SJSA1 (cell line): ENCODE measurements at regions not wholly inside any gene's neighbourhood (a gene's known extent, or its start where the extent isn't known, plus 50 kb on each side); places are given as distances from the start of the nearest gene placed in this dataset.

Experiments
- DNase-seq, 2 experiments: peaks; one replicate each; pipeline ENCODE4 v3.0.0-alpha.2; 2015 to 2020; ENCODE audit warnings: low spot score in 2 of 2, low read depth in 1 of 2
- H3K27ac ChIP-seq: fragments of 250-450 bp; sonication (Bioruptor Pico); 2 replicates; pipeline ENCODE4 v1.5.1; 2020; ENCODE audit warnings: mild to moderate bottlenecking, moderate library complexity
- H3K27me3 ChIP-seq: fragments of 250-450 bp; sonication (Bioruptor Pico); replicated peaks from 2 replicates; pipeline ENCODE4 v1.5.1; 2020; ENCODE audit warnings: mild to moderate bottlenecking, moderate library complexity
- H3K36me3 ChIP-seq: fragments of 250-450 bp; sonication (Bioruptor Pico); 2 replicates; pipeline ENCODE4 v1.5.1; 2020; ENCODE audit warnings: mild to moderate bottlenecking
- H3K4me1 ChIP-seq: fragments of 250-450 bp; sonication (Bioruptor Pico); replicated peaks from 2 replicates; pipeline ENCODE4 v1.6.1; 2021; ENCODE audit warnings: mild to moderate bottlenecking
- H3K4me3 ChIP-seq: fragments of 250-450 bp; sonication (Bioruptor Pico); 2 replicates; pipeline ENCODE4 v1.5.1; 2020; ENCODE audit warnings: mild to moderate bottlenecking
- H3K9me3 ChIP-seq: fragments of 250-450 bp; sonication (Bioruptor Pico); replicated peaks from 2 replicates; pipeline ENCODE4 v1.5.1; 2020; ENCODE audit warnings: mild to moderate bottlenecking

- 0 out of 2 replicates have a peak, but pooled peaks cover 4% of the 10 kb centered on the region for H3K27me3 ChIP-seq
- no peak for DNase-seq
- H3K4me3 ChIP-seq, result no peak overlapping the region
Measured at GRCh38 chr5:18114151-18114757, 480.0 kb downstream of the TAF11L14 start.

GRCh38 chr5:18117968-18118367 lies 483.7 kb downstream of the TAF11L14 start:
- Histone ChIP-seq H3K4me3 (no peak overlapping the region), H3K9me3 (no peaks in the 10 kb centered on the region), H3K36me3 (no peaks in the 10 kb centered on the region), H3K27me3 (0 out of 2 replicates have a peak, but pooled peaks cover 4% of the 10 kb centered on the region), H3K27ac (no peak overlapping the region), H3K4me1 (no peaks in the 10 kb centered on the region)
- no peak for DNase-seq

More at GRCh38 chr5:18114151-18114757, 480.0 kb downstream of the TAF11L14 start:
- H3K4me1 ChIP-seq, result no peaks in the 10 kb centered on the region
- H3K36me3 ChIP-seq, result no peaks in the 10 kb centered on the region
- no peak overlapping the region for H3K27ac ChIP-seq
- H3K9me3 ChIP-seq, result no peaks in the 10 kb centered on the region

GRCh38 chr5:18119156-18119785 lies 485.0 kb downstream of the TAF11L14 start:
- Histone ChIP-seq H3K4me3 (no peak overlapping the region), H3K36me3 (no peaks in the 10 kb centered on the region), H3K9me3 (no peaks in the 10 kb centered on the region), H3K4me1 (no peaks in the 10 kb centered on the region), H3K27me3 (0 out of 2 replicates have a peak, but pooled peaks cover 4% of the 10 kb centered on the region), H3K27ac (no peak overlapping the region)
- no peak for DNase-seq

- no peak for DNase-seq
- Histone ChIP-seq H3K27ac (no peak overlapping the region), H3K4me1 (no peaks in the 10 kb centered on the region)
Measured at GRCh38 chr5:18141222-18141621, 507.0 kb downstream of the TAF11L14 start.

GRCh38 chr5:18142831-18143230 lies 508.6 kb downstream of the TAF11L14 start:
- no peak overlapping the region for H3K27ac ChIP-seq
- no peaks in the 10 kb centered on the region for H3K36me3 ChIP-seq
- no peaks in the 10 kb centered on the region for H3K4me1 ChIP-seq
- H3K27me3 ChIP-seq, result no peaks in the 10 kb centered on the region
- DNase-seq, result no peak
- no peaks in the 10 kb centered on the region for H3K9me3 ChIP-seq
- no peak overlapping the region for H3K4me3 ChIP-seq

More at GRCh38 chr5:18141222-18141621, 507.0 kb downstream of the TAF11L14 start:
- Histone ChIP-seq H3K27me3 (no peaks in the 10 kb centered on the region), H3K4me3 (no peak overlapping the region), H3K36me3 (no peaks in the 10 kb centered on the region), H3K9me3 (no peaks in the 10 kb centered on the region)

- no peak overlapping the region for H3K27ac ChIP-seq
- no peak overlapping the region for H3K4me3 ChIP-seq
- no peaks in the 10 kb centered on the region for H3K27me3 ChIP-seq
- H3K9me3 ChIP-seq, result no peaks in the 10 kb centered on the region
- DNase-seq, result no peak
- H3K36me3 ChIP-seq, result no peaks in the 10 kb centered on the region
- H3K4me1 ChIP-seq, result no peaks in the 10 kb centered on the region
Measured at GRCh38 chr5:18152671-18153070, 518.4 kb downstream of the TAF11L14 start.

- Histone ChIP-seq H3K4me1 (no peaks in the 10 kb centered on the region), H3K9me3 (no peaks in the 10 kb centered on the region), H3K27ac (no peak overlapping the region), H3K36me3 (no peaks in the 10 kb centered on the region), H3K4me3 (no peak overlapping the region), H3K27me3 (0 out of 2 replicates have a peak, but pooled peaks cover 3% of the 10 kb centered on the region)
- no peak for DNase-seq
Measured at GRCh38 chr5:18158166-18158565, 523.9 kb downstream of the TAF11L14 start.

GRCh38 chr5:18159331-18159730 lies 525.1 kb downstream of the TAF11L14 start:
- H3K4me3 ChIP-seq, result no peak overlapping the region
- H3K27ac ChIP-seq, result no peak overlapping the region
- no peak for DNase-seq
- no peaks in the 10 kb centered on the region for H3K9me3 ChIP-seq
- H3K27me3 ChIP-seq, result 0 out of 2 replicates have a peak, but pooled peaks cover 3% of the 10 kb centered on the region
- no peaks in the 10 kb centered on the region for H3K36me3 ChIP-seq
- H3K4me1 ChIP-seq, result no peaks in the 10 kb centered on the region

- Histone ChIP-seq H3K27me3 (no peaks in the 10 kb centered on the region), H3K4me3 (no peak overlapping the region), H3K27ac (no peak overlapping the region), H3K9me3 (no peaks in the 10 kb centered on the region), H3K4me1 (no peaks in the 10 kb centered on the region), H3K36me3 (no peaks in the 10 kb centered on the region)
- no peak for DNase-seq
Measured at GRCh38 chr5:18171684-18172083, 537.4 kb downstream of the TAF11L14 start.

GRCh38 chr5:18179579-18179978 lies 545.3 kb downstream of the TAF11L14 start:
- H3K27me3 ChIP-seq, result no peaks in the 10 kb centered on the region
- no peaks in the 10 kb centered on the region for H3K9me3 ChIP-seq
- no peak overlapping the region for H3K27ac ChIP-seq

GRCh38 chr5:18181575-18181974 lies 547.3 kb downstream of the TAF11L14 start:
- DNase-seq, result no peak
- H3K27me3 ChIP-seq, result no peaks in the 10 kb centered on the region
- no peaks in the 10 kb centered on the region for H3K4me1 ChIP-seq
- H3K9me3 ChIP-seq, result no peaks in the 10 kb centered on the region
- H3K36me3 ChIP-seq, result no peaks in the 10 kb centered on the region
- H3K27ac ChIP-seq, result no peak overlapping the region
- no peak overlapping the region for H3K4me3 ChIP-seq

More at GRCh38 chr5:18179579-18179978, 545.3 kb downstream of the TAF11L14 start:
- Histone ChIP-seq H3K4me1 (no peaks in the 10 kb centered on the region), H3K36me3 (no peaks in the 10 kb centered on the region), H3K4me3 (no peak overlapping the region)
- no peak for DNase-seq

GRCh38 chr5:18195910-18196309 lies 561.6 kb downstream of the TAF11L14 start:
- no peak for DNase-seq
- H3K9me3 ChIP-seq, result peaks cover 4% of the 10 kb centered on the region; the same call in 1 of the 2 replicates
- no peak overlapping the region for H3K27ac ChIP-seq
- no peaks in the 10 kb centered on the region for H3K27me3 ChIP-seq
- H3K4me3 ChIP-seq, result no peak overlapping the region
- H3K4me1 ChIP-seq, result no peaks in the 10 kb centered on the region
- H3K36me3 ChIP-seq, result no peaks in the 10 kb centered on the region

GRCh38 chr5:18197734-18198133 lies 563.5 kb downstream of the TAF11L14 start:
- Histone ChIP-seq H3K27ac (no peak overlapping the region), H3K36me3 (no peaks in the 10 kb centered on the region), H3K9me3 (peaks cover 4% of the 10 kb centered on the region; the same call in 1 of the 2 replicates), H3K4me3 (no peak overlapping the region), H3K4me1 (no peaks in the 10 kb centered on the region), H3K27me3 (no peaks in the 10 kb centered on the region)
- no peak for DNase-seq

GRCh38 chr5:18202164-18202563 lies 567.9 kb downstream of the TAF11L14 start:
- Histone ChIP-seq H3K4me1 (no peaks in the 10 kb centered on the region), H3K36me3 (no peaks in the 10 kb centered on the region), H3K4me3 (no peak overlapping the region), H3K27ac (no peak overlapping the region), H3K9me3 (peaks cover 4% of the 10 kb centered on the region; the same call in 1 of the 2 replicates), H3K27me3 (no peaks in the 10 kb centered on the region)
- DNase-seq, result no peak
